ENCODE measurements at regions not wholly inside any gene's neighbourhood (a gene's known extent, or its start where the extent isn't known, plus 50 kb on each side); places are given as distances from the start of the nearest gene placed in this dataset.

DNA sequence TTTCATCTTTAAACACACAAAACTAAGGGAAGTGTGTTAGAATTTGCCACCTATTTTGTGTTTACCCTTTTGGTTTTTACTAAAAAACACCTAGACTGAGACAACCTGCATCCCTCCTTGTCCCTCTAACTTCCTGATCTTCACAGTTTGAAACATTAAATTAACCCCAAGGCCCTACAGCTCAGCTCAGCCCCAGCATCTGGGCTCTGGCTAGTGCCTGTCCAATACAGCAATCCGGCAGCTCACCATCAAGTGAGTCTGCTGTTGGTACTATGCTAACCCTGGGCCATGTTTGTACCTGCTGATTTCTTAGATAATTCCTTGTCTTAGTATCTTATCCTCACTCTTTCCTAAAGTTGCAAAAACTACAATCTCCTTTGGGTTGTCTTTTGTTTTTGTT, 162.4 kb downstream of the DSEL start:
- TF ChIP-seq EP300 (IDR thresholded peaks at IDR 0.05) (no peak), POLR2A (IDR thresholded peaks at IDR 0.05) (no peak), POLR2AphosphoS5 (IDR thresholded peaks at IDR 0.05) (no peak)
- TF ChIP-seq, protein P1, sequence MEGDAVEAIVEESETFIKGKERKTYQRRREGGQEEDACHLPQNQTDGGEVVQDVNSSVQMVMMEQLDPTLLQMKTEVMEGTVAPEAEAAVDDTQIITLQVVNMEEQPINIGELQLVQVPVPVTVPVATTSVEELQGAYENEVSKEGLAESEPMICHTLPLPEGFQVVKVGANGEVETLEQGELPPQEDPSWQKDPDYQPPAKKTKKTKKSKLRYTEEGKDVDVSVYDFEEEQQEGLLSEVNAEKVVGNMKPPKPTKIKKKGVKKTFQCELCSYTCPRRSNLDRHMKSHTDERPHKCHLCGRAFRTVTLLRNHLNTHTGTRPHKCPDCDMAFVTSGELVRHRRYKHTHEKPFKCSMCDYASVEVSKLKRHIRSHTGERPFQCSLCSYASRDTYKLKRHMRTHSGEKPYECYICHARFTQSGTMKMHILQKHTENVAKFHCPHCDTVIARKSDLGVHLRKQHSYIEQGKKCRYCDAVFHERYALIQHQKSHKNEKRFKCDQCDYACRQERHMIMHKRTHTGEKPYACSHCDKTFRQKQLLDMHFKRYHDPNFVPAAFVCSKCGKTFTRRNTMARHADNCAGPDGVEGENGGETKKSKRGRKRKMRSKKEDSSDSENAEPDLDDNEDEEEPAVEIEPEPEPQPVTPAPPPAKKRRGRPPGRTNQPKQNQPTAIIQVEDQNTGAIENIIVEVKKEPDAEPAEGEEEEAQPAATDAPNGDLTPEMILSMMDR (IDR thresholded peaks at IDR 0.05) = no peak
